H9 (cell line): ENCODE measurements at regions not wholly inside any gene's neighbourhood (a gene's known extent, or its start where the extent isn't known, plus 50 kb on each side); places are given as distances from the start of the nearest gene placed in this dataset.

Source experiments
- DNase-seq: peaks from one replicate; pipeline ENCODE4 v3.0.0-alpha.2; 2017
- H2AFZ ChIP-seq: one replicate; pipeline ENCODE4 v1.6.1; 2013; ENCODE audit warnings: mild to moderate bottlenecking, low read length, control low read depth, moderate library complexity
- H2AK5ac ChIP-seq: 2 replicates; pipeline ENCODE4 v1.6.1; 2013; ENCODE audit warnings: low read length, control low read depth, mixed read lengths; ENCODE audit not compliant: insufficient read length
- H2BK120ac ChIP-seq: one replicate; pipeline ENCODE4 v1.6.1; 2013; ENCODE audit warnings: low read depth, mild to moderate bottlenecking, low read length, control low read depth, inconsistent platforms; ENCODE audit not compliant: poor library complexity, severe bottlenecking
- H2BK12ac ChIP-seq: 2 replicates; pipeline ENCODE4 v1.6.1; 2013; ENCODE audit warnings: low read length, control low read depth, mixed read lengths, low read depth; ENCODE audit not compliant: insufficient read length
- H2BK15ac ChIP-seq: 2 replicates; pipeline ENCODE4 v1.6.1; 2013; ENCODE audit warnings: low read depth, low read length, control low read depth
- H2BK20ac ChIP-seq: one replicate; pipeline ENCODE4 v1.6.1; 2013; ENCODE audit warnings: low read depth, mild to moderate bottlenecking, low read length, control low read depth, inconsistent platforms; ENCODE audit not compliant: poor library complexity, severe bottlenecking
- H2BK5ac ChIP-seq: 2 replicates; pipeline ENCODE4 v1.6.1; 2013; ENCODE audit warnings: low read length, control low read depth, mixed read lengths; ENCODE audit not compliant: insufficient read length
- H3K14ac ChIP-seq: 2 replicates; pipeline ENCODE4 v1.6.1; 2013; ENCODE audit warnings: low read length, control low read depth; ENCODE audit not compliant: insufficient read depth
- H3K18ac ChIP-seq: 2 replicates; pipeline ENCODE4 v1.6.1; 2013; ENCODE audit warnings: low read depth, mild to moderate bottlenecking, mixed read lengths, low read length, control low read depth; ENCODE audit not compliant: insufficient read length
- H3K23ac ChIP-seq: 2 replicates; pipeline ENCODE4 v1.6.1; 2013; ENCODE audit warnings: low read length, control low read depth, mixed read lengths, low read depth; ENCODE audit not compliant: insufficient read length
- H3K23me2 ChIP-seq: 2 replicates; pipeline ENCODE4 v1.6.1; 2013; ENCODE audit warnings: low read depth, mild to moderate bottlenecking, mixed read lengths, low read length, control low read depth; ENCODE audit not compliant: insufficient read length, poor library complexity, severe bottlenecking
- H3K27ac ChIP-seq: 2 replicates; pipeline ENCODE4 v1.5.1; 2013; ENCODE audit warnings: low read length, control low read depth, mixed read lengths, low read depth; ENCODE audit not compliant: insufficient read length
- H3K27me3 ChIP-seq: 2 replicates; pipeline ENCODE4 v1.6.1; 2013; ENCODE audit warnings: low read length, control low read depth, inconsistent platforms; ENCODE audit not compliant: insufficient read depth
- H3K4ac ChIP-seq: 2 replicates; pipeline ENCODE4 v1.6.1; 2013; ENCODE audit warnings: low read depth, mild to moderate bottlenecking, control low read depth, inconsistent platforms, low read length, moderate library complexity
- H3K4me1 ChIP-seq: 2 replicates; pipeline ENCODE4 v1.6.1; 2013; ENCODE audit warnings: low read length, control low read depth, inconsistent platforms; ENCODE audit not compliant: insufficient read depth
- H3K4me2 ChIP-seq: 2 replicates; pipeline ENCODE4 v1.6.1; 2013; ENCODE audit warnings: low read length, control low read depth, mixed read lengths; ENCODE audit not compliant: insufficient read length, insufficient read depth
- H3K56ac ChIP-seq: 2 replicates; pipeline ENCODE4 v1.6.1; 2013; ENCODE audit warnings: low read depth, mild to moderate bottlenecking, mixed read lengths, low read length, control low read depth; ENCODE audit not compliant: insufficient read length
- H3K79me1 ChIP-seq: 2 replicates; pipeline ENCODE4 v1.6.1; 2013; ENCODE audit warnings: low read depth, mild to moderate bottlenecking, moderate library complexity, low read length, control low read depth, inconsistent platforms; ENCODE audit not compliant: insufficient read depth, poor library complexity, severe bottlenecking
- H3K79me2 ChIP-seq: 2 replicates; pipeline ENCODE4 v1.6.1; 2013; ENCODE audit warnings: low read length, control low read depth, inconsistent platforms; ENCODE audit not compliant: insufficient read depth
- H3K9ac ChIP-seq: 2 replicates; pipeline ENCODE4 v1.6.1; 2013; ENCODE audit warnings: low read length, control low read depth, mixed read lengths; ENCODE audit not compliant: insufficient read length; ENCODE audit errors: extremely low read depth
- H3K9me3 ChIP-seq: one replicate; pipeline ENCODE4 v1.6.1; 2013; ENCODE audit warnings: low read depth, low read length, inconsistent platforms; ENCODE audit not compliant: control insufficient read depth
- H3T11ph ChIP-seq: one replicate; pipeline ENCODE4 v1.6.1; 2013; ENCODE audit warnings: mild to moderate bottlenecking, low read length, control low read depth, inconsistent platforms
- H4K20me1 ChIP-seq: one replicate; pipeline ENCODE4 v1.6.1; 2013; ENCODE audit not compliant: control insufficient read depth, insufficient read length, insufficient read depth
- H4K5ac ChIP-seq: 2 replicates; pipeline ENCODE4 v1.6.1; 2013; ENCODE audit warnings: low read depth, mild to moderate bottlenecking, mixed read lengths, low read length, control low read depth; ENCODE audit not compliant: insufficient read length
- H4K8ac ChIP-seq: replicated peaks from 2 replicates; pipeline ENCODE4 v1.6.1; 2013; ENCODE audit warnings: low read length, control low read depth, mixed read lengths, low read depth; ENCODE audit not compliant: insufficient read length
- H4K91ac ChIP-seq: 2 replicates; pipeline ENCODE4 v1.6.1; 2013; ENCODE audit warnings: low read depth, mild to moderate bottlenecking, moderate library complexity, mixed read lengths, low read length, control low read depth; ENCODE audit not compliant: insufficient read length
- H3K27ac Mint-ChIP-seq, 3 experiments: 2 replicates in 2 of 3; 3 replicates in 1 of 3; pipeline ENCODE4 v1.8.0; 2020 to 2021; ENCODE audit warnings: mixed read lengths in 3 of 3, mild to moderate bottlenecking in 1 of 3, moderate library complexity in 1 of 3
- H3K27me3 Mint-ChIP-seq: 2 replicates; pipeline ENCODE4 v1.8.0; 2021; ENCODE audit warnings: low read depth, mild to moderate bottlenecking, moderate library complexity, mixed read lengths
- H3K36me3 Mint-ChIP-seq, 3 experiments: 2 replicates in 2 of 3; 3 replicates in 1 of 3; pipeline ENCODE4 v1.8.0; 2020 to 2021; ENCODE audit warnings: low read depth in 3 of 3, mixed read lengths in 3 of 3; ENCODE audit not compliant: insufficient read depth in 1 of 3
- H3K4me1 Mint-ChIP-seq, 2 experiments: 2 replicates each; pipeline ENCODE4 v1.8.0; 2020; ENCODE audit warnings: mixed read lengths in 2 of 2
- H3K4me3 Mint-ChIP-seq, 2 experiments: 2 replicates in 1 of 2; 3 replicates in 1 of 2; pipeline ENCODE4 v1.8.0; 2020 to 2021; ENCODE audit warnings: mild to moderate bottlenecking in 2 of 2, mixed read lengths in 2 of 2, moderate library complexity in 1 of 2
- H3K9me3 Mint-ChIP-seq, 2 experiments: 2 replicates in 1 of 2; 3 replicates in 1 of 2; pipeline ENCODE4 v1.8.0; 2020; ENCODE audit warnings: mild to moderate bottlenecking in 2 of 2, mixed read lengths in 2 of 2, moderate library complexity in 1 of 2
- CTCF ChIP-seq: fragments of 200-600 bp; sonication (generic); conservative IDR thresholded peaks from 3 replicates; pipeline ENCODE4 v1.8.0; 2021; ENCODE audit warnings: antibody characterized with exemption, mild to moderate bottlenecking
- WGBS: extraction: QIAGEN DNeasy Blood & Tissue Kit; methylation state at CpG from one replicate; pipeline ENCODE4 v1.1.7; 2013; ENCODE audit warnings: missing lambda C conversion rate, low lambda C conversion rate, mixed read lengths; ENCODE audit not compliant: insufficient read length; ENCODE audit errors: extremely low coverage; 5-methylcytosine and 5-hydroxymethylcytosine counted together

- no peak overlapping the region for H3K18ac ChIP-seq
- peaks cover 28 to 33% of the 10 kb centered on the region in 2 experiments for H3K4me1 Mint-ChIP-seq
- no peaks in the 10 kb centered on the region for H3K79me2 ChIP-seq
- no peak overlapping the region for H2BK120ac ChIP-seq
- no peaks in the 10 kb centered on the region for H3K9me3 ChIP-seq
- no peak overlapping the region for H3K9ac ChIP-seq
- no peak overlapping the region for H3K14ac ChIP-seq
- H3K36me3 Mint-ChIP-seq: peaks cover 0 to 10% (median 9%) of the 10 kb centered on the region in 3 experiments; a peak in 4 of 7 replicates
- no peak overlapping the region for H3K23ac ChIP-seq
- no peak for TF ChIP-seq CTCF
- no peak for DNase-seq
- no peak overlapping the region for H3K4ac ChIP-seq
- no peak overlapping the region for H2AFZ ChIP-seq
- no peak overlapping the region for H3K27ac ChIP-seq
- no peaks in the 10 kb centered on the region for H3K79me1 ChIP-seq
- H2BK15ac ChIP-seq: no peak overlapping the region
- no peak overlapping the region for H4K8ac ChIP-seq
- no peak overlapping the region for H2BK20ac ChIP-seq
- H4K5ac ChIP-seq: no peak overlapping the region
- whole genome bisulfite sequencing: no CpG with 5 or more reads among the region's 3 CpGs
- no peak overlapping the region for H2BK5ac ChIP-seq
- H3K9me3 Mint-ChIP-seq: peaks cover 4 to 6% of the 10 kb centered on the region in 2 experiments; a peak in 4 of 5 replicates
- H3K27me3 Mint-ChIP-seq: peaks cover 36% of the 10 kb centered on the region
- no peak overlapping the region for H3K27ac Mint-ChIP-seq
- H3K4me3 Mint-ChIP-seq: no peak overlapping the region
- H3K23me2 ChIP-seq: no peaks in the 10 kb centered on the region
- H3K27me3 ChIP-seq: no peaks in the 10 kb centered on the region
- no peaks in the 10 kb centered on the region for H4K20me1 ChIP-seq
- no peak overlapping the region for H3K4me2 ChIP-seq
- no peak overlapping the region for H3K56ac ChIP-seq
- peaks cover 2% of the 10 kb centered on the region; the same call in 1 of the 2 replicates for H3K4me1 ChIP-seq
- H2AK5ac ChIP-seq: no peak overlapping the region
- H2BK12ac ChIP-seq: no peak overlapping the region
- H3T11ph ChIP-seq: no peak overlapping the region
- H4K91ac ChIP-seq: no peak overlapping the region
These were observed 345.4 kb upstream of the EEF2KMT start for GRCh38 chr16:5442986-5443385.
